Stimulated activated CD4-positive, alpha-beta T cell treated with anti-CD3 and anti-CD28 coated beads, Interleukin-1b, Interleukin-23, amount 100 ng/mL, for 24 hours (primary cell): ENCODE measurements at regions not wholly inside any gene's neighbourhood (a gene's known extent, or its start where the extent isn't known, plus 50 kb on each side); places are given as distances from the start of the nearest gene placed in this dataset.

Experiments
- DNase-seq, 4 experiments: peaks; one replicate each; pipeline ENCODE4 v3.0.0-alpha.2; 2020; ENCODE audit warnings: low read depth in 4 of 4, low spot score in 1 of 4

DNA sequence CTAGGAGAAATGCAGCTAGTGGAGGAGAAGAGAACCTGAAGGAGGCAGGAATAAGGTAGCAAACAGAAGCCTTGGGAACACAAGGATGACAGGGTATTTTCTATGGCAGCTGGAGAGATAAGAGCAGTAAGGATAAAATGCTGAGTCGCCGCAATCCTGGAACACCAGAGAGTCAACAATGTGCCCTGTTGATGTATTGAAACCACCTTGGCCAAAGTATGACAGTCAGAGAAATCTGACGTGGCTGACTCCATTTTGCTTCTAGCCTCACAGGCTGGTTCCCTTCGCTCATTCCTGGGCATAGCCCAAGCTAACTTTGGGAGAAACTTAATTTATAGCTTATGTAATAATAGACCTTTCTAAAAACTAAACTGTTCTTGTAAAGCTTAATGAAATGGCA, 56.6 kb upstream of the C4orf54 start:
- DNase-seq, result no peak

DNA sequence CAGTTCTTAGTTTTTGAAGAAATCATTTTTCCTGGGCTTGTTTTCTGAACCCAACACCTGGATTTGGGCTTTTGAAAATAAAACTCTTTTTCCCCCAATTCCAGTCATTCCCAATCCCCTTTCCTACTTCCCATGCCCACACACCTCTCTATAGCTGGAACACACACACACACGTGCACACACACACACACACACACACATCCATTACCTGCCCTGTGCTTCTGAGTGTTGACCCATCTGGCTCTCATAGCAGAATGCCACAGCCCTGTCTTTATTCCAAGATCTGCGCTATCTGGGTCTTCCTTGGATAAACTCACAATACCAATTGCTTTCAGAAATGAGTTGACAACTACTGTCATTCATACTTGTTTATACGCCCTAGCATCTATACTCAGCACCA, 54.9 kb upstream of the C4orf54 start:
- DNase-seq, result no peak

DNA sequence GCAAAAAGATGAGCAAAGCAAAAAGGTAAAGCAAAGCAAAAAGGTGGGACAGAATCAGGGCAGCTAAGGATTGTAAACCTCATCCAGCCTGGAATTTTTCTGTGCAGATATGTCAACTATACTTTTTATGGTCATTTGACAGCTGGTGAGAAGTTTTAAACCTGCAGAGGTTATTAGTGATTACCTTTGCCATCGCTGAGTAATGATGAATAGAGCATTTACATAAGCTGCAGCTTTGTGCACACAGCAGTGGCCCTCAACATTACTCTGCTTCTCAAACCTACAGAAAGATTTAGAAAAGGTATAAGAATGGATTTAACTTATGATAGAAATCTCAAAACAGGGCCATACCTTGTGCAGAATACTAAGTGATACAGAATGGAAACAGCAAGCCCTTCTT, 54.5 kb upstream of the C4orf54 start:
- DNase-seq, result no peak

DNA sequence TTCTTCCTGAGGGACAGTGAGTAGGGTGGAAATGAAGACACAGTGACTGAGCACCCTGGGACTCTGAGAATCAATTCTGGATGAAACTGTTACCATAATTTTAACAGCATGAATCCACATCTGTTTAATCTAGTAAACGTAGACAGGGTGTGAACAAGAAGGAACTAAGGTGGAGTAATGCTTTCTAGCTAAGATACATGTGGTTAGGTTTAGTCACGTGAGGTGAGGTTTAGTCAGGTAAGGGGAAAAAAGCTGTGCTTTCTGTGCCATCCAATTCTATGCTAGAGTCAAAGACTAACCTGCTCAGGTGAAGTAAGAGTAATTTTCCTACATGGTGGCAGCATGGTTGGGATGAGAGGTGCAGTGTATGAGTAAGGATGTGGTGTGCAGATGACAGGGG, 54.0 kb upstream of the C4orf54 start:
- DNase-seq, result no peak

DNA sequence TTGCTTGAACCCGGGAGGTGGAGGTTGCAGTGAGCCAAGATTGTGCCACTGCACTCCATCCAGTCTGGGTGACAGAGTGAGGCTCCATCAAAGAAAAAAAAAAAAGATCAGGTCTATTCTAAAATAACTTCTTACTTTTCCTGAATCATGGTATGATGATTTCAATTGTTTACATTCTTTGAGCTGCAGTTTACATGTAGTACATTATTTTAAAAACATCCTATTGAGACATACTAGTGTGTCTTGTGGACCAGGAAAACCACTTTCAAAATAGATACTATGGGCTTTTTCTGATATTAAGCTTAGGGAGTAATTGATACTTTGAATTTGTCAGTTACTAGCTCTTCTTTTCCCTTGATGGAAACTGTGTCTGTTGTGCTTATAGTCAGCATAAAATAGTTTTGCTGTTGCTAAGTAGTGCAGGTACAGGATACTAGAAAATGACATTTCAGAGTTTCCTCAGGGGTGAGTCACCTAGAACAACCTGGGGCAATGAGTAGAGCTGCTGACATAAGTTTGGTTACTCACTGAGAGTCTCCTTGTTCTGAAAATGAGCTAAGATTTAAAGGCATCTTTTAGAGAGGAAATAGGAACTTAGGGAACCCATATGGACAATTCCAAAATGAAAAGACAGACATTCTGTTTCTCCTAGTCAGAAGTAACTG, 53.2 kb upstream of the C4orf54 start:
- no peak for DNase-seq

DNA sequence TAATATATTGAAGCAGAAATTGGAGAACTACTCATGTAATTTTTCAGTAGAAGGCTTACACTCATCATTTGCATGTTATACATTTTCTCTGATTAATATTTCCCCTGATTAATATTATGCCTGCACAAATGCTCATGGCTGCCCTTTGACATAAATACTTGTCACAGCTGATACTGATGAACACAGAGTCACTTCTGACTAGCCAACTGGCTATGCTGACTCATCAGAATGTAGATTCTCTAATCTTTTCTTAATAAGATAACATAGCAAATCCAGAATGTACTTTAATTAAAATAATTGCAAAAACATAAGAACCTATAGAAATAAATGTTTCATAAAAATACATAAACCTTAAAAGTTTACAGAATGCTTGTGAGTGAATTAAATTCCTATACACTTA, 52.4 kb upstream of the C4orf54 start:
- DNase-seq, result no peak

DNA sequence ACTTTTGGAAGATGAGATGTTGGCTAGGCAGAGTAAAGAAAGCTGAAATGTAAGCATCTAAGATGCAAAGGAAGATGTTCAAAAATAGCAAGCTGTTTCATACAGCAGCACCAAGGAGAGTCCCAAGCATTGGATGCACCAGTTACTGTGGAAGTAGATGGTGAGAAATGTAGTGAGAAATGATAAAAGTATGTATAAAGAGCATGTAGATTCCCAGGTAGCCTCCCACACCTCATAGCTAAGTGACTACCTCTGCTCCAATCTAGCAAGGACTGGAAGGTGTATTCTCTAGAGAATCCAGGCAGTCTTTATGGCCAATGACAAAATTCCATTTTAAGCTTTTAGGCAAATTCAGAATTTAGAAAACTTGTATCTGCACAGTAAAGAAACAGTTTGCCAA, 50.9 kb upstream of the C4orf54 start:
- no peak for DNase-seq
